HAP-1 (cell line): ENCODE measurements at regions not wholly inside any gene's neighbourhood (a gene's known extent, or its start where the extent isn't known, plus 50 kb on each side); places are given as distances from the start of the nearest gene placed in this dataset.
"Not testable (repeated sequence)": the region's sequence is repeated elsewhere in the genome, so short reads cannot be mapped to it uniquely, and the experiment has no call there.

Experiments used
- DNase-seq, 2 experiments: peaks; one replicate each; pipeline ENCODE4 v3.0.0-alpha.2; 2016 to 2020; ENCODE audit warnings: low spot score in 2 of 2
- H3K27me3 ChIP-seq: fragments of 250-450 bp; sonication (Bioruptor Pico); 2 replicates; pipeline ENCODE4 v1.5.1; 2020; ENCODE audit warnings: low read depth, mild to moderate bottlenecking, moderate library complexity
- H3K36me3 ChIP-seq: fragments of 250-450 bp; sonication (Bioruptor Pico); replicated peaks from 2 replicates; pipeline ENCODE4 v1.5.1; 2020; ENCODE audit warnings: mild to moderate bottlenecking
- H3K4me1 ChIP-seq: fragments of 250-450 bp; sonication (Bioruptor Pico); 2 replicates; pipeline ENCODE4 v1.5.1; 2020; ENCODE audit warnings: mild to moderate bottlenecking
- H3K4me3 ChIP-seq: fragments of 250-450 bp; sonication (Bioruptor Pico); 2 replicates; pipeline ENCODE4 v1.5.1; 2020; ENCODE audit warnings: mild to moderate bottlenecking, moderate library complexity
- H3K9me3 ChIP-seq: fragments of 250-450 bp; sonication (Bioruptor Pico); 2 replicates; pipeline ENCODE4 v1.5.1; 2020; ENCODE audit warnings: mild to moderate bottlenecking, moderate library complexity
- in situ Hi-C: fragments of 300-500 bp; cut with MboI; formaldehyde crosslinking; loops from 3 replicates; pipeline ENCODE4 v1.14.3; 2020; ENCODE audit warnings: low sequenced_read_pairs, inconsistent platforms, mixed read lengths

DNA sequence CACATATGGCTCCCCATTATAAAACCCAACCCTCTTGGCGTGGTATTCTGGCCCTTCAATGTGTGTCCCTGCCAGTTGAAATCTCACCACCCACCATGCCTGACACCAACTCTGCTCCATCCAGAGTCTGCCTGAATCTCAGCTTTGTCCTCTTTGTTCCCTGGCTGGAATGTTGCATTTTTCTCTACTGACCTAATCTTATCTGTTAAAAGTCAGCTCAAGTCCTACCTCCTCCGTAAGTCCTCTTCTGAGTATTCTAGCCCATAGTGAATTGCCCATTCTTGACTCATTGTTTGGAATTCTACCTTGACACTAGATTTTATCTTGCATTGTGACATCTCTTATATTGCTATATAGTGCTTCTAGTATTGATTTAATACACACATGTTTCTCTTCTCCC, 207.1 kb upstream of the VLDLR start:
- Histone ChIP-seq H3K36me3 (no peaks in the 10 kb centered on the region), H3K4me1 (peaks cover 36% of the 10 kb centered on the region), H3K27me3 (no peaks in the 10 kb centered on the region), H3K9me3 (no peaks in the 10 kb centered on the region), H3K4me3 (no peak overlapping the region)
- DNase-seq = no peak
- in situ Hi-C loops = no loop called here

DNA sequence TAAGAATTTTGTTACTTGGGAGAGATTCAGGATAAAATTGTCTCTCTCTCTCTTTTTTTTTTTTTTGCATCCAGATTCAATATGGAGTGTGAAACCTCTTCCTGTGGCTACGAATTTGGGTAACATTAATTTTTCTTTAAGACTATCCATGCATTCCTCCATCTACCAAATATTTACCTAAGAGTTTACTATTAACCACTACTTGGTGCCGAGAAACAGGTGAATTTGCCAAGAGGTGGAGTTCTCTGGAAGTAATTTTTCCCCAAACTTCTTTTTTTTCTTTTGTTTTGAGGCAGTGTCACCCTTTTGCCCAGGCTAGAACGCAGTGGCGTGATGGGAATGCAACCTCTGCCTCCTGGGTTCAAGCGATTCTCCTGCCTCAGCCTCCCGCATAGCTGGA, 206.3 kb upstream of the VLDLR start:
- no peak for DNase-seq
- in situ Hi-C loops = no loop called here
- H3K9me3 ChIP-seq = no peaks in the 10 kb centered on the region
- H3K4me3 ChIP-seq = no peak overlapping the region
- H3K27me3 ChIP-seq = no peaks in the 10 kb centered on the region
- H3K36me3 ChIP-seq = no peaks in the 10 kb centered on the region
- H3K4me1 ChIP-seq = peaks cover 36% of the 10 kb centered on the region

DNA sequence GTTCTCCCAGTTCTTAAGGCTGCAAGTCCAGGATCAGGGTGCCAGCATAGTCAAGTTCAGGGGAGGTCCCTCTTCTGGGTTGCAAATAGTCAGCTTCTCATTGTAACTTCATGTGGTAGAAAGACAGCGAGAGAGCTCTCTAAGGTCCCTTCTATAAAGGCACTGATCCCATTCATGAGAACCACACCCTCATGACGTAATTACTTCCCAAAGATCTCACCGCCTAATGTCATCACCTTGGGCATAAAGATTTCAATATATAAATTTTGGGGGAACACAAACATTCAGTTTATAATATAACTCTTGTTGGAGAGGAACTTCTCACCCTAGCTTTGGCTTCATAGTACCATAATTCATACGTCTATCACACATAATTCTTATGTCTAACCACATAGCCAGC, 203.9 kb upstream of the VLDLR start:
- no peaks in the 10 kb centered on the region for H3K9me3 ChIP-seq
- no peaks in the 10 kb centered on the region for H3K36me3 ChIP-seq
- no peak overlapping the region for H3K4me3 ChIP-seq
- in situ Hi-C loops = no loop called here
- no peaks in the 10 kb centered on the region for H3K27me3 ChIP-seq
- no peak for DNase-seq
- H3K4me1 ChIP-seq = peaks cover 23% of the 10 kb centered on the region

DNA sequence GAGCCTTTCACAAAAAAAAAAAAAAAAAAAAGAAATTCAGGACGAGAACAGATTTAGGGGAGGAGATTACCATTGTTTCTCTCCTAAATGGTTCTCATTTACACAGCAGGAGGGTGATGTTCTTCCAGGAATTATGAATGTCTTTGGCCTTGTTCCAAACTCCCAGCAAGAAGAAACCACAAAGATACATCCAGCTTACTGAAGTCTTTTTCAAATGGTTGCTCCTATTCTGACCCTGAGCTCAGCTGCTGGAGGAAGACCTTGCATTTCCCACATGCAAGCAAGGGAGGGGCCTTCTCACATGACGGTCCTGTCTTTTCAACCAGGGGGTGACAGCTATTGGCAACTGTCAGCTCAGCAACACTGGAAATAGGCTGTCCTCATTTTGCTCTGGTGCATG, 203.0 kb upstream of the VLDLR start:
- Histone ChIP-seq H3K4me3 (no peak overlapping the region), H3K4me1 (peaks cover 14% of the 10 kb centered on the region), H3K36me3 (no peaks in the 10 kb centered on the region), H3K27me3 (no peaks in the 10 kb centered on the region), H3K9me3 (no peaks in the 10 kb centered on the region)
- in situ Hi-C loops = no loop called here
- peak; percentile 57 to 68 for DNase-seq

DNA sequence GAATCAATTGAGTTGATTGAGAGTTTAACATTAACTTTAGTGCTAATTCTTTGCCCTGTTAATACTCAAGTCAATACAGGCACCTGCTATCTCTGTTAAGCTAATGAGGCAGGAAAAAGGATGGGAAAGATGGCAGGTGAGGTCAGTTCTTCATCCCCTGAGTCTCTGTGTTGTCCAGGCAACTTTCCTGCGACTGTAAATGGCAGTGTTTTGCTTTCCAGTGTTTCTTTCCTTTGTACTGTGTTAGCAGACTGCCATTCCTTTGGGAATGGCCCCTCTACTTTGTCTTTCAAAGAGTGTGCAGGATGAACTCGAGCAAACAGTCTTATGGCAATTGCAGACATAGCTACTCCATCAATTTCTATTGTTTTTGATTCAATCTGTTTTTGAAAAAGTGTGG, 202.2 kb upstream of the VLDLR start:
- Histone ChIP-seq H3K27me3 (no peaks in the 10 kb centered on the region), H3K4me3 (no peak overlapping the region), H3K36me3 (no peaks in the 10 kb centered on the region), H3K9me3 (no peaks in the 10 kb centered on the region), H3K4me1 (peaks cover 13% of the 10 kb centered on the region)
- no peak for DNase-seq
- in situ Hi-C loops = no loop called here

DNA sequence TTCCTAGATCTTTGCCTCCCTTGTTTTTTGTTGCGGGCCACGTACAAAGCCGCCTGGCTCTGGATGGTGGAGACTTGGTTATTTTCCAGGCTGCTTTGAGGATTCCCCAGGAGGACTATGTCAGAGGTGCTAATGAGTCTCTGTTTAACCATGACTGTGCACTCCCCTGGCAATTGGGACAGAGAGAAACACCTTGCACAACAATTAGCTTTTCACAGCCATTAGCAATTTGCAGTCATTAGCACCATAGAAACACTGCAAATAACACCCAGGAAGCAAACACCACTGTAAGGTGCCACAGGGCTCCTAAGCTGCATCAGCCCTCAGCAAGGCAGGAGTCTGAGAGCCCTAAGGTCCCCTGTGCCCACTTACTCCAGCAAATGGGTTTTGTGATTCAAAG, 201.0 kb upstream of the VLDLR start:
- H3K36me3 ChIP-seq = no peaks in the 10 kb centered on the region
- no peak for DNase-seq
- in situ Hi-C loops = no loop called here

DNA sequence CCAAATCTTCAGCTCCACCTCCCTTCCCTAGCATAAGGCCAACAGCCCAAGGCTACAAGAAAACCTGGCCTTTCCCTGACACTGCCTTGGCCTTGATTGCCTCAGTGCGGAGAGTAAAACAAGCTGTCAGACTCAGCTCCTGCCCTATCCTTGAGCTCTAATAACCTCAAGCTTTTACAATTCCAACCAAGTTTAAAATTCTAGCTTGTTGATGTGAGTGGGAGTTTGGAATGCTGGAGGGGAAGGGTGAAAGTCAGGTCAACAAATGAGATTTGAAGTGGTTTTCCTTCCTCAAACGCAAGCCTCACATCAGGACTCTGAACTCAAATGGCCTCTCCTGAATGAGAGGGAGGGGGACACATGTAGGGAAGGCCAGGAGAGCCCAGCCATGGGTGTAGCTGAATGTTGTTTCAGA, 197.0 kb upstream of the VLDLR start:
- in situ Hi-C loops = no loop called here
- no peaks in the 10 kb centered on the region for H3K9me3 ChIP-seq
- H3K4me3 ChIP-seq = no peak overlapping the region
- no peak for DNase-seq
- H3K27me3 ChIP-seq = no peaks in the 10 kb centered on the region
- no peaks in the 10 kb centered on the region for H3K36me3 ChIP-seq
- no peaks in the 10 kb centered on the region for H3K4me1 ChIP-seq

More for the DNA sequence above, 201.0 kb upstream of the VLDLR start:
- Histone ChIP-seq H3K4me1 (peaks cover 13% of the 10 kb centered on the region), H3K4me3 (no peak overlapping the region), H3K9me3 (no peaks in the 10 kb centered on the region), H3K27me3 (no peaks in the 10 kb centered on the region)

DNA sequence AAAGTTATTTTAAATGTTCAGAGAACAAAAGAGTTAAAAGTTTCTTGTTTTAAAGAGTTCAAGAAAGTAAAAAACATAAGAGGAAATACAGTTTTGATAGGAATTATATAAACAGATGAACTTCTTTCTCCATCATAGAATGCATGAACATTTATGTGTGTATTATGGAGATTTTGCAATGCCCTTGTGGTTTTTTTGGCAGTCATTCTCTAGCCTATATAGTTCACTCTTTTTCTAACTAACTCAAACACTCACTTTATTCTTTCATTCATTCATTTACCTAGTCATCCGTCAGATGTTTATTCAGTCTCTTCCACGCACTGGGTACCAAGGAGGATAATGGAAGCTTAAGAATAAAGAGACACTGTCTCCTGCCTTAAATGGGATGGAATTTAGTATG, 195.9 kb upstream of the VLDLR start:
- H3K36me3 ChIP-seq = no peaks in the 10 kb centered on the region
- H3K4me3 ChIP-seq = no peak overlapping the region
- in situ Hi-C loops = no loop called here

DNA sequence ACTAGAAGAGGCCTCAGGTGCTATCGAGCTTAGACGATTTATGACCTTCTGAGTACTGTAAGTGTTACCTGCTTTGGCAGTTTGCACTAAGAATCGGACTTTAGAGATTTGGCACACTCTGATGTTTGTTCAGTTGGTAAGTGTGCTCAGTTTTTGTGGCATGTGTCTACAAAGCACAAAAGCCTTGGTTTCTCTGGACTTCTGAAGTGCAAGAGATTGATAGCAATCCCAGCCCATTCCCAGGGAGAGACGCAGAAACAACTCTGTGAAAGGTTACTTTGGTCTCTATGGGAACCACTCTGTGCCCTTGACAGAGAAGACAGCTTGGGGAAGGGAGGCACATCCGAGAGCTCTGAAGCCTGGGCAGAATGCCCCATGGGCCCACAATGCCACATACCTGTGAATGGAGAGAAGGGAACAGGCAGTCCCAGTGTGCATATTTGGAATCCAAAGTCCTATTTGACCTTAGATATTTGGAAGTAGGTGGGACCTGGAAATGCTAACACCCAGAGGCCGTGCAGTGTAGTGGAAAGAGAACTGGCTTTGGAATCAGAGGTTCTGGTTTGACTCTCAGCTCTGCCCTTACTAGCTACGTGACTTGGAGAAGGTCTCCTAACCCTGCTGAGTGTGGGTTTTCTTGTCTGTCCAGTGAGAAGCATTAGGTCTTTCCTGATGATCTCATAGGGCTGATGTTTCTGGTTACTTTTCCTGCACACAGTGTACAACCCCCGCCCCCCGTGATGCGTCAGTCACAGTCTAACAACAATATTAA, 194.3 kb upstream of the VLDLR start:
- Histone ChIP-seq H3K36me3 (no peaks in the 10 kb centered on the region), H3K27me3 (no peaks in the 10 kb centered on the region), H3K9me3 (no peaks in the 10 kb centered on the region), H3K4me1 (no peaks in the 10 kb centered on the region), H3K4me3 (no peak overlapping the region)
- in situ Hi-C loops = no loop called here
- no peak for DNase-seq

More for the DNA sequence above, 195.9 kb upstream of the VLDLR start:
- no peaks in the 10 kb centered on the region for H3K27me3 ChIP-seq
- DNase-seq = no peak
- no peaks in the 10 kb centered on the region for H3K4me1 ChIP-seq
- H3K9me3 ChIP-seq = no peaks in the 10 kb centered on the region

DNA sequence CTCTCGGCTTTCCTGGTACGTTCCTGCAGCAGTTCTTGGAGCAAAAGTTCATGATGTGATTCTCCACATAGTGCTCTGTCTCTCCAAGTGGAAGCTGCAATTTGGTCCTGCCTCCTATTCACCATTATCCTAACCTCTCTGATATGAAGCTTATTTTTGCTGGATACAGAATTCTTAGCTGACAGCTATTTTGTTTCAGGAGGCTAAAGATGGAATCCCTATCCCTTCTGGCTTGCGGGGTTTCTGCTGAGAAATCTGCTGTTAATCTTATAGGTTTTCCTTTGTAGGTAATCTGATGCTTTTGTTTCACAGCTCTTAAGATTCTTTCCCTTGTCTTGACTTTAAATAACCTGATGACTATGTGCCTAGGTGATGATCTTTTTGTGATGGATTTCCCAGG, 181.6 kb upstream of the VLDLR start:
- H3K36me3 ChIP-seq = no peaks in the 10 kb centered on the region
- DNase-seq = no peak
- in situ Hi-C loops = no loop called here
- no peaks in the 10 kb centered on the region for H3K27me3 ChIP-seq
- H3K9me3 ChIP-seq = no peaks in the 10 kb centered on the region; the same call in 1 of the 2 replicates
- H3K4me3 ChIP-seq = no peak overlapping the region
- H3K4me1 ChIP-seq = peaks cover 7% of the 10 kb centered on the region; the same call in 1 of the 2 replicates

DNA sequence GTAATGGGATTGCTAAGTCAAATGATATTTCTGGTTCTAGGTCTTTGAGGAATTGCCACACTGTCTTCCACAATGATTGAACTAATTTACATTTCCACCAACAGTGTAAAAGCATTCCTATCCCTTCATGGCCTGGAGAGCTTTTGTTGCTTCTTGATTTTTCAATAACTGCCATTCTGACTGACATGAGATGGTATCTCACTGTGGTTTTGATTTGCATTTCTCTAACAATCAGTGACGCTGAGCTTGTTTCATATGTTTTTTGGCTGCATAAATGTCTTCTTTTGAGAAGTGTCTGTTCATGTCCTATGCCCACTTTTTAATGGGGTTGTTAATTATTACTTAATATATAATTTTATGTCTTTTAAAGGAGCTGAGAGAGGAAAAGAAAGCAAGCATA, 177.7 kb upstream of the VLDLR start:
- H3K27me3 ChIP-seq, H3K36me3 ChIP-seq, H3K9me3 ChIP-seq, H3K4me3 ChIP-seq, in situ Hi-C loops, H3K4me1 ChIP-seq: not testable (repeated sequence)
- peak in 1 of 2 experiments; percentile 15 for DNase-seq

DNA sequence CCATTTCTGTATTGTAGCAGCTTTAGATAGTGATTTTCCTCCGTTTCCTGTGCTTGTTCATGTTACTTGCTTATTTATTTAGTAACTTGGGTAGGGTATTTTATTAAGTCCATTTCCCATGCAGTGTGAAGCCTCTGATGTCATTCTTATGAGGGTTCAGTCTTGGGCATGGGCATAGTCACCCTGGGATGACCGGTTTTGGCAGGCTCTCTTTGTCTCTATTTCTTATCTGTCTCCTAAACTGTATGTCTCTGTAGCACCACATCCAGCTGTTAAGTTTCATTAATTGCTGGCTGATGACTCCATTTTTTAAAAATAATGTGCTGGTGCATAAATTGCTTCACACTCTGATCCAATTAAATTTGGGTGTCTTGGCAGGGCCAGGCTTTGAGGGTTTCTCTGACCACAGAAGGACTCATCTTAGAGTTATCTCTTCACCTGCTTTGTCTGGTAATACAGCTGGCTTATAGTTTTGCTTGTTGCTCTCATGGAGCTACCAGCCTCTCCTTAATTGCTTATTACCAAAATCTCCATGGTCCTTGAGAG, 173.3 kb upstream of the VLDLR start:
- in situ Hi-C loops = no loop called here
- Histone ChIP-seq H3K4me3 (no peak overlapping the region), H3K9me3 (no peaks in the 10 kb centered on the region), H3K27me3 (no peaks in the 10 kb centered on the region), H3K36me3 (no peaks in the 10 kb centered on the region), H3K4me1 (peaks cover 4% of the 10 kb centered on the region; the same call in 1 of the 2 replicates)
- DNase-seq = no peak

DNA sequence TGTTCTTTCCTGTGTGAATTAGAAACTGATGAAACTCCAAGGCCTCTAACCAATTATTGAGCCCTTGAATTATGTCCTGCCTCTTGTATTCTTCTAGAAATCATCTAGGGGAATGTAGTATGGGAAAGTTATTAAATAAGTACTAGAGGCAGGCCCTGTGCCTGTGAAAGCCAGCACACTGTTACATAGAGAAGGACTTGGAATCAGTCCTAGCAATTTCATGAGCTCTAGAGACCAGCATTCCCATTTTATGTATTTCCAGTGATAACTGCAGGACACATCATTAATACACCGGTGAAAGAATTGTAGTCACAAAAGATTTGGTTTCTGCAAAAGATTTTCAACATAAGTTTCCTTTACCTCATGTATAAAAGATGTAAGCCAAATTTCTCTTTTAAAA, 168.5 kb upstream of the VLDLR start:
- Histone ChIP-seq H3K9me3 (no peaks in the 10 kb centered on the region), H3K36me3 (no peaks in the 10 kb centered on the region), H3K4me3 (no peak overlapping the region), H3K4me1 (no peaks in the 10 kb centered on the region; the same call in 1 of the 2 replicates), H3K27me3 (no peaks in the 10 kb centered on the region)
- in situ Hi-C loops = no loop called here
- no peak for DNase-seq

DNA sequence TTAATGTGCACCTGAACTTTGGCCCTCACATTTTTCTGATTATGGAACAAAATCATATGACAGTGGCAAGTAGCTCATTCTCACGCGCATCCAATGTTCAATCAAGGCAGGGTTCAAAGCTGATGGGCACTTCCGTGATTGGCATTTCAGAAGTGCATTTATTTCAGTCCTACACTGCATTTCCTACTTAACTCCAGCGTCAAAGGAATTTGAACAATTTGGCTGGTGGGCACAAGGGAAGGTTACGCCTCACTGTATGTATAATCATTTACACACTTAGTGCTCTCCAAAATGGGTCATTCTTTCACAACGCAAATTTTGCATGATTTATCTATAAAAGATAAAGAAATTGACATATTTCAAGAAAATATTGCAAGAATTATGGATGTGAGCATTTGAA, 167.9 kb upstream of the VLDLR start:
- H3K4me1 ChIP-seq = no peaks in the 10 kb centered on the region; the same call in 1 of the 2 replicates
- DNase-seq = no peak
- no peaks in the 10 kb centered on the region for H3K9me3 ChIP-seq
- in situ Hi-C loops = no loop called here
- H3K4me3 ChIP-seq = no peak overlapping the region
- no peaks in the 10 kb centered on the region for H3K36me3 ChIP-seq
- no peaks in the 10 kb centered on the region for H3K27me3 ChIP-seq
